Transverse colon (tissue), 4 donors: ENCODE measurements at regions not wholly inside any gene's neighbourhood (a gene's known extent, or its start where the extent isn't known, plus 50 kb on each side); places are given as distances from the start of the nearest gene placed in this dataset.

Experiments
- DNase-seq: peaks from one replicate; pipeline ENCODE4 v3.0.0-alpha.2; 2019
- H3K27ac ChIP-seq, 4 donors: fragments of 200-600 bp; sonication (generic); 2 replicates each; pipeline ENCODE4 v1.5.1; 2016 to 2018; ENCODE audit warnings: inconsistent platforms in 4 of 4
- H3K27me3 ChIP-seq: fragments of 200-600 bp; sonication (generic); 2 replicates; pipeline ENCODE4 v1.5.1; 2017; ENCODE audit warnings: inconsistent platforms
- H3K36me3 ChIP-seq, 4 donors: fragments of 200-600 bp; sonication (generic); 2 replicates each; pipeline ENCODE4 v1.5.1; 2017 to 2019; ENCODE audit warnings: inconsistent platforms in 4 of 4
- H3K4me1 ChIP-seq, 4 donors: fragments of 200-600 bp; sonication (generic); 2 replicates each; pipeline ENCODE4 v1.5.1; 2017 to 2020; ENCODE audit warnings: inconsistent platforms in 4 of 4
- H3K4me3 ChIP-seq, 4 donors: fragments of 200-600 bp; sonication (generic); 1 replicate in 1 of 4; 2 replicates in 3 of 4; pipeline versions ENCODE4 v1.5.1 to v1.6.1; 2017 to 2019; ENCODE audit warnings: inconsistent platforms in 4 of 4
- H3K9me3 ChIP-seq, 2 donors: fragments of 200-600 bp; sonication (generic); 2 replicates each; pipeline ENCODE4 v1.5.1; 2017 to 2019; ENCODE audit warnings: inconsistent platforms in 2 of 2
- EP300 ChIP-seq: sonication (generic); formaldehyde crosslinking; IDR thresholded peaks from one replicate; pipeline ENCODE4 v1.6.1; 2017; ENCODE audit warnings: antibody characterized with exemption, low read depth
- POLR2A ChIP-seq: fragments of 450-650 bp; IDR thresholded peaks from one replicate; pipeline ENCODE4 v1.6.1; 2016; ENCODE audit warnings: antibody characterized with exemption, mild to moderate bottlenecking, moderate library complexity
- POLR2AphosphoS5 ChIP-seq, 3 donors: sonication (generic); formaldehyde crosslinking; IDR thresholded peaks; one replicate each; pipeline ENCODE4 v1.6.1; 2016; ENCODE audit warnings: antibody characterized with exemption in 3 of 3
- WGBS, 2 donors: methylation state at CpG; one replicate each; pipeline ENCODE4 v1.1.5; 2018; ENCODE audit warnings: low coverage in 1 of 2; 5-methylcytosine and 5-hydroxymethylcytosine counted together
- in situ Hi-C, 4 donors: fragments of 200-750 bp; cut with MboI; loops; one replicate each; pipeline versions ENCODE4 v1.15.0 to v1.15.1; 2017; ENCODE audit warnings: low sequenced_read_pairs in 3 of 4, low pct_ligation_motif_present in 1 of 4, low pct_unique_long_range_greater_than_20kb in 1 of 4
- intact Hi-C: fragments of 100-400 bp; cut with DNase I; formaldehyde crosslinking; loops from one replicate; pipeline ENCODE4 v1.15.1; 2023; ENCODE audit warnings: low total_unique reads
- TF ChIP-seq, protein P1 (sequence below), 5 experiments: fragments of 200-600 bp in 3 of 5; fragments of 450-650 bp in 2 of 5; sonication (generic) in 3 of 5; IDR thresholded peaks; 1 replicate in 2 of 5; 2 replicates in 3 of 5; pipeline ENCODE4 v1.5.1; 2016 to 2017; ENCODE audit warnings: antibody characterized with exemption in 5 of 5, inconsistent platforms in 3 of 5, mild to moderate bottlenecking in 2 of 5, moderate library complexity in 1 of 5

DNA sequence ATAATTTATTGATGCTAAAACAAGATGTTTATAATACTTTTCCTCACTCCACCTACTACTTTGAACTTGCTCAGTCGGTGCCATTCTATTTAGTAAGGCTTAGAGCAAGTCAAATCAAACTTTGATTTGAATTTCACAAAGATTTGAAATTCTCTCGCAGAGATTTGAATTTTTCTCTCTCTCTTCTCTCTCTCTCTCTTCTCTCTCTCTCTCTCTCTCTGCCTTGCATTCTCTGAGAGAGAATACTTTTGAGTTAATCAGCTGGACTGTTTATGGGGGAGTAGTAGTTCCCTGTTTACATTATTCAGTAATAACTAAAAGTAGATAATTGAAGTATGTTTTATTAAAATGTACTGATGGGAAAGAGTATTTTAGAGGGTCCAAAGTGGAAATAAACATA, 488.5 kb upstream of the ANKRD30A start:
- Histone ChIP-seq H3K4me1 (no peaks in the 10 kb centered on the region), H3K27me3 (no peaks in the 10 kb centered on the region), H3K36me3 (no peaks in the 10 kb centered on the region), H3K4me3 (no peak overlapping the region), H3K27ac (no peak overlapping the region), H3K9me3 (peaks cover 0 to 4% of the 10 kb centered on the region in 2 donors)
- no peak for DNase-seq
- TF ChIP-seq POLR2A = no peak
- no peak for TF ChIP-seq EP300
- intact Hi-C loops = no loop called here
- 74 to 80% methylated on average over 2 of the region's 2 CpGs for WGBS, 2 donors
- in situ Hi-C loops = no loop called here

DNA sequence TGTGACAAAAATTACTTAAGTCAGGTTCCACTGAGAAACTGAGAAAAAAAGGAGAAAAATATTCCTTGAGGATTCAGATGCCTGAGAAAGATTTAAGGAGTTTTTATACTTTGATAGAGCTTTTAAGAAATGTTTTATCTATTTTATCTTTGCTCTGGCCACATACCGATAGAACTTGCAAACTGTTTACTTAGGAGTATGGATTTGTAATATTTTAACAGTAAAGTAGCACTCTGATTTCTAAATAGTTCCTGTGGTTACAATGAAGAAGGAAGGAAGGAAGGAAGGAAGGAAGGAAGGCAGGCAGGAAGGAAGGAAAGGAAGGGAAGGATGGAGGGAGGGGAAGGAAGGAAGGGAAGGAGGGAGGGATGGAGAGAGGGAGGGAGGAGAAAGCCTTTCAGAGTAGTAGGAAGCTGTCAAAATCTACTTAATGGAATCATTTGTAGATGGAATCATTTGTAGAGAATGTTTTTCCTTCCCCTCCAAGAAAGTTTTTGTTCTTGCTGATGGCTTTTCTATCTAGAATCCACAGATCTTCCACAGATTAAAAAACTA, 489.0 kb upstream of the ANKRD30A start:
- 67 to 75% methylated on average over 1 of the region's 1 CpG for WGBS, 2 donors
- intact Hi-C loops (no loop called here), in situ Hi-C loops (no loop called here)
- DNase-seq = no peak
- Histone ChIP-seq H3K27ac (no peak overlapping the region), H3K9me3 (peaks cover 0 to 4% of the 10 kb centered on the region in 2 donors), H3K27me3 (no peaks in the 10 kb centered on the region), H3K4me1 (no peaks in the 10 kb centered on the region), H3K36me3 (no peaks in the 10 kb centered on the region), H3K4me3 (no peak overlapping the region)
- TF ChIP-seq POLR2A = no peak
- no peak for TF ChIP-seq POLR2AphosphoS5 (IDR thresholded peaks at IDR 0.05)
- TF ChIP-seq, protein P1, sequence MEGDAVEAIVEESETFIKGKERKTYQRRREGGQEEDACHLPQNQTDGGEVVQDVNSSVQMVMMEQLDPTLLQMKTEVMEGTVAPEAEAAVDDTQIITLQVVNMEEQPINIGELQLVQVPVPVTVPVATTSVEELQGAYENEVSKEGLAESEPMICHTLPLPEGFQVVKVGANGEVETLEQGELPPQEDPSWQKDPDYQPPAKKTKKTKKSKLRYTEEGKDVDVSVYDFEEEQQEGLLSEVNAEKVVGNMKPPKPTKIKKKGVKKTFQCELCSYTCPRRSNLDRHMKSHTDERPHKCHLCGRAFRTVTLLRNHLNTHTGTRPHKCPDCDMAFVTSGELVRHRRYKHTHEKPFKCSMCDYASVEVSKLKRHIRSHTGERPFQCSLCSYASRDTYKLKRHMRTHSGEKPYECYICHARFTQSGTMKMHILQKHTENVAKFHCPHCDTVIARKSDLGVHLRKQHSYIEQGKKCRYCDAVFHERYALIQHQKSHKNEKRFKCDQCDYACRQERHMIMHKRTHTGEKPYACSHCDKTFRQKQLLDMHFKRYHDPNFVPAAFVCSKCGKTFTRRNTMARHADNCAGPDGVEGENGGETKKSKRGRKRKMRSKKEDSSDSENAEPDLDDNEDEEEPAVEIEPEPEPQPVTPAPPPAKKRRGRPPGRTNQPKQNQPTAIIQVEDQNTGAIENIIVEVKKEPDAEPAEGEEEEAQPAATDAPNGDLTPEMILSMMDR (IDR thresholded peaks at IDR 0.05) = no peak
- TF ChIP-seq EP300 = no peak

DNA sequence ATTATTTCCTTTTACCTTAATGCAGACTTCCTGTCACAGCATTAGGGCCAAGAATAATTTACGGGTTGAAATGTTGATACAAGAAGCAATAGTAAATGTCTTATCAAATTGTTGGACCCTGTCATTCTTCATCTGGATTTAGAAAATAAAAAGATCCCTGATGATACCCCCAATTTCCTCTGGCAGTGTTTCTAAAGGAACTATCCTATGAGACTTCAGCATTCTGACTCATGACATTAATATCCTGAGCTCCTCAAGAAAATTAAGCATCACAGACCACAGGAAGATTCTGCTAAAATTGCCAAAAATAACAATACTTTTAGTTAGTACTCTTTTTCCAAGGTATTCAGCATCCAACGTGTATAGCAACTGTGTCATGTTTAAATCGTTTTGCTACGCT, 490.5 kb upstream of the ANKRD30A start:
- DNase-seq = no peak
- H3K4me3 ChIP-seq = no peak overlapping the region
- no peaks in the 10 kb centered on the region for H3K27me3 ChIP-seq
- in situ Hi-C loops (no loop called here), intact Hi-C loops (no loop called here)
- H3K36me3 ChIP-seq = no peaks in the 10 kb centered on the region
- 68 to 88% methylated on average over 4 of the region's 4 CpGs for WGBS, 2 donors
- no peaks in the 10 kb centered on the region for H3K4me1 ChIP-seq
- TF ChIP-seq, protein P1 (IDR thresholded peaks at IDR 0.05) = no peak
- TF ChIP-seq EP300 = no peak
- TF ChIP-seq POLR2AphosphoS5 (IDR thresholded peaks at IDR 0.05) = no peak
- TF ChIP-seq POLR2A = no peak
- no peak overlapping the region for H3K27ac ChIP-seq
- H3K9me3 ChIP-seq = peaks cover 0 to 4% of the 10 kb centered on the region in 2 donors

DNA sequence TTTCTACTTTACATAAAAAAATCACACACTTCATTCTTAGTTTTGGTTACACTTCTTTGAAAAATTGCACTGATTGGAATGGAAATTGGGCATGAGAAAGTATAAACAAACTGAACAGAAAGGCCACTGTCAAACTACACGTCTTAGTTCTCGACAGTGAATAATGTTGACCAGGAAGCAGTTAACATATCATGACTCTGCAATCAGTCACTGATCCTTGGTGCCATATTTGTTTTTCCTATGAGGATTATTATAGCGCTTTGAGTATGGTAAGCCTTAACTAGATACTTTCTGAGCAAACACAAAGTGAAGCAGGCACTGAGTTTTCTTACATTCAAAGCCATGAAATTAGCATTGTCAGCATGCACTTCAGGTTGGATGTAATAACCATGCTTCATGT, 495.1 kb upstream of the ANKRD30A start:
- no peak overlapping the region for H3K27ac ChIP-seq
- in situ Hi-C loops = no loop called here
- 55 to 75% methylated on average over 3 of the region's 3 CpGs for WGBS, 2 donors
- DNase-seq = no peak
- no peaks in the 10 kb centered on the region for H3K36me3 ChIP-seq
- no peaks in the 10 kb centered on the region for H3K4me1 ChIP-seq
- no peak overlapping the region for H3K4me3 ChIP-seq
- TF ChIP-seq EP300 (no peak), POLR2A (no peak), POLR2AphosphoS5 (IDR thresholded peaks at IDR 0.05) (no peak)
- TF ChIP-seq, protein P1 (IDR thresholded peaks at IDR 0.05) = no peak
- peaks cover 0 to 4% of the 10 kb centered on the region in 2 donors for H3K9me3 ChIP-seq
- no peaks in the 10 kb centered on the region for H3K27me3 ChIP-seq
- intact Hi-C loops = no loop called here

DNA sequence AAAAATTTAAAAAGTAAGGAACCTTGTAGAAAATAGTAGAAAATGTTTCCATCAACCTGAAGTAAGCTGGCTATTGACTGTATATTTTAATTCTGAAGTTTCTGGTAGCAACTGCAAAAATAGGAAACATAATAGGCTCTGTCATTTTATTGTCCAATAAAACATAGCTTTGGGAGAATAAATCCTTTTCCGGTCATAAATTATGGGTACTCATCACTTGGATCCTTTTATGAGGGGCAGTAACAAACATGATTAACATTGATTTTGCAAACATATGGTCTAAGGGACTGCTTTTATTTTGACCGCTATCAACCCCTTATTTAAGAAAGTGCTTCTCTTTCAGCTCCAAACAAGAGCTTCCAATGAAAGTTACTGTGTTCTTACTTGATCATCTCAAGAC, 495.9 kb upstream of the ANKRD30A start:
- Histone ChIP-seq H3K36me3 (no peaks in the 10 kb centered on the region), H3K27me3 (no peaks in the 10 kb centered on the region), H3K9me3 (peaks cover 0 to 4% of the 10 kb centered on the region in 2 donors), H3K4me1 (no peaks in the 10 kb centered on the region), H3K4me3 (no peak overlapping the region), H3K27ac (no peak overlapping the region)
- WGBS, 2 donors = 76 to 81% methylated on average over 2 of the region's 2 CpGs
- TF ChIP-seq EP300 = no peak
- TF ChIP-seq POLR2AphosphoS5 (IDR thresholded peaks at IDR 0.05) = no peak
- TF ChIP-seq, protein P1 (IDR thresholded peaks at IDR 0.05) = no peak
- TF ChIP-seq POLR2A = no peak
- no peak for DNase-seq
- intact Hi-C loops (no loop called here), in situ Hi-C loops (no loop called here)
